Hematopoietic multipotent progenitor cell treated with erythropoietin and hydrocortisone succinate and interleukin-3 and kit ligand, for 15 days (in vitro differentiated cells): ENCODE measurements at regions not wholly inside any gene's neighbourhood (a gene's known extent, or its start where the extent isn't known, plus 50 kb on each side); places are given as distances from the start of the nearest gene placed in this dataset.
"Not testable (repeated sequence)": the region's sequence is repeated elsewhere in the genome, so short reads cannot be mapped to it uniquely, and the experiment has no call there.

Source experiments
- DNase-seq: peaks from one replicate; pipeline ENCODE4 v3.0.0-alpha.2; 2015; ENCODE audit warnings: low spot score

- no peak for DNase-seq
These were observed 1477.3 kb downstream of the CDH8 start for GRCh38 chr16:60558936-60559335.

- no peak for DNase-seq
These were observed 1483.0 kb downstream of the CDH8 start for GRCh38 chr16:60553090-60553757.

GRCh38 chr16:60541535-60541934 lies 1494.7 kb downstream of the CDH8 start:
- DNase-seq, result no peak

- DNase-seq, result no peak
These were observed 1525.3 kb downstream of the CDH8 start for GRCh38 chr16:60510941-60511340.

GRCh38 chr16:60510208-60510607 lies 1526.0 kb downstream of the CDH8 start:
- no peak for DNase-seq

- DNase-seq, result no peak
These were observed 1545.0 kb downstream of the CDH8 start for GRCh38 chr16:60491273-60491672.

GRCh38 chr16:60485872-60486489 lies 1550.3 kb downstream of the CDH8 start:
- no peak for DNase-seq

GRCh38 chr16:60484901-60485300 lies 1551.3 kb downstream of the CDH8 start:
- no peak for DNase-seq

- no peak for DNase-seq
These were observed 1554.6 kb downstream of the CDH8 start for GRCh38 chr16:60481591-60481990.

- no peak for DNase-seq
These were observed 1557.4 kb downstream of the CDH8 start for GRCh38 chr16:60478810-60479209.

- no peak for DNase-seq
These were observed 1572.3 kb downstream of the CDH8 start for GRCh38 chr16:60463986-60464385.

- DNase-seq, result no peak
These were observed 1576.8 kb downstream of the CDH8 start for GRCh38 chr16:60459463-60459862.

GRCh38 chr16:60458255-60458654 lies 1578.0 kb downstream of the CDH8 start:
- no peak for DNase-seq

- no peak for DNase-seq
These were observed 1583.6 kb downstream of the CDH8 start for GRCh38 chr16:60452646-60453045.

GRCh38 chr16:60438894-60439293 lies 1597.3 kb downstream of the CDH8 start:
- no peak for DNase-seq

- DNase-seq, result no peak
These were observed 1603.8 kb downstream of the CDH8 start for GRCh38 chr16:60432472-60432871.

GRCh38 chr16:60419859-60420258 lies 1616.4 kb downstream of the CDH8 start:
- no peak for DNase-seq

- DNase-seq, result no peak
These were observed 1621.6 kb downstream of the CDH8 start for GRCh38 chr16:60414613-60415012.

GRCh38 chr16:60413969-60414368 lies 1622.3 kb downstream of the CDH8 start:
- no peak for DNase-seq

GRCh38 chr16:60407606-60408005 lies 1628.6 kb downstream of the CDH8 start:
- DNase-seq, result no peak

- no peak for DNase-seq
These were observed 1629.2 kb downstream of the CDH8 start for GRCh38 chr16:60407034-60407433.

- DNase-seq, result no peak
These were observed 1631.0 kb downstream of the CDH8 start for GRCh38 chr16:60405286-60405685.

GRCh38 chr16:60404401-60404800 lies 1631.8 kb downstream of the CDH8 start:
- no peak for DNase-seq

- DNase-seq, result not testable (repeated sequence)
These were observed 1633.3 kb downstream of the CDH8 start for GRCh38 chr16:60402941-60403340.
